ENCODE measurements at regions not wholly inside any gene's neighbourhood (a gene's known extent, or its start where the extent isn't known, plus 50 kb on each side); places are given as distances from the start of the nearest gene placed in this dataset.

DNA sequence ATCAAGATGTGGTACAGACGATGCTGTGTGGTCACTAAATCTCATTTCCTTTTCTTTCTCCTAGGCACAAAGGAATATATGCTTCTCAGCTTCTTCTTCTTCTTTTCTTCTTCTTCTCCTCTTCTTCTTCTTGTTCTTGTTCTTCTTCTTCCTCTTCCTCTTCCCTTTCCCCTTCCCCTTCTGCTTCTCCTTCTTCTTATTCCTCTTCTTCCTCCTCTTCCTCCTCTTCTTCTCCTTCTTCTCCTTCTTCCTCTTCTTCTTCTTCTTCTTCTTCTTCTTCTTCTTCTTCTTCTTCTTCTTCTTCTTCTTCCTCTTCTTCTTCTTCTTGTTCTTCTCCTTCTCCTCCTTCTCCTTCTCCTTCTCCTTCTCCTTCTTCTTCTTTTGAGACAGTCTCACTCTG lies 190.4 kb upstream of the DTNBP1 start:
- TF ChIP-seq OSR2 (tag by site-specific recombination; IDR thresholded peaks at IDR 0.05) (no peak), ZNF792 (tag by site-specific recombination; IDR thresholded peaks at IDR 0.05) (no peak), ZNF558 (tag by site-specific recombination; IDR thresholded peaks at IDR 0.05) (no peak), ZNF132 (tag by site-specific recombination; IDR thresholded peaks at IDR 0.05; ENCODE audit: borderline replicate concordance) (no peak), ZNF211 (tag by site-specific recombination; IDR thresholded peaks at IDR 0.05; ENCODE audit: low read depth) (no peak), TCF7L2 (IDR thresholded peaks at IDR 0.05; ENCODE audit: borderline replicate concordance, low read depth, low read length) (no peak), ZNF404 (tag by site-specific recombination; IDR thresholded peaks at IDR 0.05) (no peak)
- TF ChIP-seq, protein P1, sequence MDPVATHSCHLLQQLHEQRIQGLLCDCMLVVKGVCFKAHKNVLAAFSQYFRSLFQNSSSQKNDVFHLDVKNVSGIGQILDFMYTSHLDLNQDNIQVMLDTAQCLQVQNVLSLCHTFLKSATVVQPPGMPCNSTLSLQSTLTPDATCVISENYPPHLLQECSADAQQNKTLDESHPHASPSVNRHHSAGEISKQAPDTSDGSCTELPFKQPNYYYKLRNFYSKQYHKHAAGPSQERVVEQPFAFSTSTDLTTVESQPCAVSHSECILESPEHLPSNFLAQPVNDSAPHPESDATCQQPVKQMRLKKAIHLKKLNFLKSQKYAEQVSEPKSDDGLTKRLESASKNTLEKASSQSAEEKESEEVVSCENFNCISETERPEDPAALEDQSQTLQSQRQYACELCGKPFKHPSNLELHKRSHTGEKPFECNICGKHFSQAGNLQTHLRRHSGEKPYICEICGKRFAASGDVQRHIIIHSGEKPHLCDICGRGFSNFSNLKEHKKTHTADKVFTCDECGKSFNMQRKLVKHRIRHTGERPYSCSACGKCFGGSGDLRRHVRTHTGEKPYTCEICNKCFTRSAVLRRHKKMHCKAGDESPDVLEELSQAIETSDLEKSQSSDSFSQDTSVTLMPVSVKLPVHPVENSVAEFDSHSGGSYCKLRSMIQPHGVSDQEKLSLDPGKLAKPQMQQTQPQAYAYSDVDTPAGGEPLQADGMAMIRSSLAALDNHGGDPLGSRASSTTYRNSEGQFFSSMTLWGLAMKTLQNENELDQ (tag by site-specific recombination; IDR thresholded peaks at IDR 0.05; ENCODE audit: low read depth): no peak
- TF ChIP-seq, protein P2, sequence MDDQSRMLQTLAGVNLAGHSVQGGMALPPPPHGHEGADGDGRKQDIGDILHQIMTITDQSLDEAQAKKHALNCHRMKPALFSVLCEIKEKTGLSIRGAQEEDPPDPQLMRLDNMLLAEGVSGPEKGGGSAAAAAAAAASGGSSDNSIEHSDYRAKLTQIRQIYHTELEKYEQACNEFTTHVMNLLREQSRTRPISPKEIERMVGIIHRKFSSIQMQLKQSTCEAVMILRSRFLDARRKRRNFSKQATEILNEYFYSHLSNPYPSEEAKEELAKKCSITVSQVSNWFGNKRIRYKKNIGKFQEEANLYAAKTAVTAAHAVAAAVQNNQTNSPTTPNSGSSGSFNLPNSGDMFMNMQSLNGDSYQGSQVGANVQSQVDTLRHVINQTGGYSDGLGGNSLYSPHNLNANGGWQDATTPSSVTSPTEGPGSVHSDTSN (CRISPR knock-in tag; IDR thresholded peaks at IDR 0.05): no peak
- TF ChIP-seq, protein P3, sequence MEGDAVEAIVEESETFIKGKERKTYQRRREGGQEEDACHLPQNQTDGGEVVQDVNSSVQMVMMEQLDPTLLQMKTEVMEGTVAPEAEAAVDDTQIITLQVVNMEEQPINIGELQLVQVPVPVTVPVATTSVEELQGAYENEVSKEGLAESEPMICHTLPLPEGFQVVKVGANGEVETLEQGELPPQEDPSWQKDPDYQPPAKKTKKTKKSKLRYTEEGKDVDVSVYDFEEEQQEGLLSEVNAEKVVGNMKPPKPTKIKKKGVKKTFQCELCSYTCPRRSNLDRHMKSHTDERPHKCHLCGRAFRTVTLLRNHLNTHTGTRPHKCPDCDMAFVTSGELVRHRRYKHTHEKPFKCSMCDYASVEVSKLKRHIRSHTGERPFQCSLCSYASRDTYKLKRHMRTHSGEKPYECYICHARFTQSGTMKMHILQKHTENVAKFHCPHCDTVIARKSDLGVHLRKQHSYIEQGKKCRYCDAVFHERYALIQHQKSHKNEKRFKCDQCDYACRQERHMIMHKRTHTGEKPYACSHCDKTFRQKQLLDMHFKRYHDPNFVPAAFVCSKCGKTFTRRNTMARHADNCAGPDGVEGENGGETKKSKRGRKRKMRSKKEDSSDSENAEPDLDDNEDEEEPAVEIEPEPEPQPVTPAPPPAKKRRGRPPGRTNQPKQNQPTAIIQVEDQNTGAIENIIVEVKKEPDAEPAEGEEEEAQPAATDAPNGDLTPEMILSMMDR (tag by site-specific recombination; IDR thresholded peaks at IDR 0.05): no peak
